Ramos (cell line): ENCODE measurements at regions not wholly inside any gene's neighbourhood (a gene's known extent, or its start where the extent isn't known, plus 50 kb on each side); places are given as distances from the start of the nearest gene placed in this dataset.

Experiments used
- in situ Hi-C: fragments of 300-500 bp; cut with MboI; formaldehyde crosslinking; loops from one replicate; pipeline ENCODE4 v1.14.3; 2022; ENCODE audit warnings: low sequenced_read_pairs; ENCODE audit not compliant: unreplicated experiment

DNA sequence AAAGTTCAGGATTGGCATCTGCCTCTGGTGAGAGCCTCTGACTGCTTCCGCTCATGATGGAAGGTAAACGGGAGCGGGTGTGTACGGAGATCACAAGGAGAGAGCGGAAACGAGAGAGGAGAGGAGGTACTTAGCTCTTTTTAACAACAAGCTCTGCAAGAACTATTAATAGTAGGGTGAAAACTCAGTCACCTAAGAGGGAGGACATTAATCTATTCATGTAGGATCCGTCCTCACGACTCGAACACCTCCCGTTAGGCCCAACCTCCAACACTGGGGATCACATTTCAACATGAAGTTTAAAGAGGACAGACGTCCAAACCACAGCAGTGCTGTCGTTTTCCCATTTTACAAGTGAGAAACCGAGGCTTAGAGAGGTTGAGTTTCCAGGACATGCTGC, 173.7 kb downstream of the SLC28A3 start:
- in situ Hi-C loops: loop anchor here (25.0 kb wide), 1 partner anchor 230 kb away; no protein-coding TSS in a partner anchor

DNA sequence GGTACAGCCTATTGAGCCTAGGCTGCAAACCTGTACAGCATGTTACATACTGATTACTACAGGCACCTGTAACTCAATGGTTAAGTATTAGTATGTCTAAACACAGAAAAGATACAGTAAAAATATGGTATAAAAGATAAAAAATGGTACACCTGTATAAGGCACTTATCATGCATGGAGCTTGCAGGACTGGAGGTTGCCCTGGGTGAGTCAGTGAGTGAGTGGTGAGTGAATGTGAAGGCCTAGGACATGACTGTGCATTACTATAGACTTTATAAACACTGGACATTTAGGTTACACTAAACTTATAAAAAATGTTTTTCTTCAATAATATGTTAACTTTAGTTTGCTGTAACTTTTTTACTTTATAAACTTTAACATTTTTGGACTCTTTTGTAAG, 171.3 kb downstream of the SLC28A3 start:
- in situ Hi-C loops: loop anchor here (25.0 kb wide), 1 partner anchor 232 kb away; no protein-coding TSS in a partner anchor

DNA sequence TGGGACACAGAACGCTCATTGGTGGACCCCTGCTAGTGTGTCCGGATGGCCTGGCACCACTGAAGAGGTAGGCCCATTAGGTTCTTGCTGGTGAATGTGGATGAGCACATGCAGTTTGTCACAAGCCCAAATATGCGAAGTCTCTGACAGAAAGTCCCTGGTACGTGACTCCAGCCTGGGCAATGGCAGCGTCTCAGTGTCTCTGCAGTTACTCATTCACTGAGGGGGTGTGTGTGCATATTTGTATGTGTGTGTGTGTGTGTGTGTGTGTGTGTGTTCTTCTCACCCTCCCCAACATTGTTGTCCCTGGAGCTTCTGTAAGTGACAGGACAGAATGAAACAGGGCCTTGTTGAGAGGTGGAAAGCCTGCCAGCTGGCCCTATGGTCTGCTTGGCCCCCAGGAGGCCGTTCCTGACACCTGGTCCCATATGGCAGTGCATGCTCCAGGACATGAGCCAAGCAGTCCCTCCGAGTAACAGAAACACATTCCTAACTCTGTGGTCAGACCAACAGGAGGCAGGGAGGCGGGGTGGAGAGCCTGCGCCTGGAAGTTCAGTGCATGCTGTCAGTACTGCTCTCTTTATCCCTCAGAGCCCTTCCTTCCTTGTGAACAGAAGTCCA, 169.9 kb downstream of the SLC28A3 start:
- in situ Hi-C loops: loop anchor here (25.0 kb wide), 1 partner anchor 233 kb away; no protein-coding TSS in a partner anchor

DNA sequence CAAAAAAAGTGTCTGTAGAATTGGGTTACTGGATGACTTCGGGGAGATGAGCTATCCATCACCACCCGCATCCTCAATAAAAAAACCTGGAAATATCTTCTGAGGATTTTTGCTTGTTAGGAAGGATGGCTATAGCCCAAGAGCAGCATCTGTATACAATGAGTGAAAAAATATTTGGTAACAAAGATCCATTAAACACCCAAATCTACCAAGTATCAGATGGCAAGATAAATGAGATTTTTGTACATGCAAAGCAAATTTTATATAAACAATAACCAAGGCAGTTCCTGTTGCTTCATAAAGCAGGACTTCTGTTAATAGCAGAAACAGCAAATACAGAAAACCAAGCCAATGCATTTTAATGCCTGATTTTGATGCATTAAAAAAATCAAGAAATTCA, 166.6 kb downstream of the SLC28A3 start:
- in situ Hi-C loops: loop anchor here (25.0 kb wide), 1 partner anchor 237 kb away; no protein-coding TSS in a partner anchor

DNA sequence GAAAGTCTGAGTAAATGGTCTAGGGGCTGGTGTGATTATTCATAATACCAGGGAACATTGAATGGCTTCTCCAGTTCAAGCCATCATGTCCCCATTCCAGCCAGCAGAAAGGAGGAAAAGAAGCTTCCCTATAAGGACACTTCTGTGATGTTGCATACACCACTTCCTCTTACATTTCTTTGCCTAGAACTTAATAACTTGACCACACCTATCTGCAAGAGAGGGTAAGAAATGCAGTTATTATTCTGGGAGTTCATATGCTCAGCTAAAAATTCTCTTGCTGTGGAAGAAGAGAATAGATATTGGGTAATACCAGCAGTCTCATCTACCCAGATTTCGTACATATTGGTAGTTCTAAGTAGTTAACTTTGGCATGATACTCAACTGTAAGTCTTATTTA, 166.1 kb downstream of the SLC28A3 start:
- in situ Hi-C loops: loop anchor here (25.0 kb wide), 1 partner anchor 237 kb away; no protein-coding TSS in a partner anchor

DNA sequence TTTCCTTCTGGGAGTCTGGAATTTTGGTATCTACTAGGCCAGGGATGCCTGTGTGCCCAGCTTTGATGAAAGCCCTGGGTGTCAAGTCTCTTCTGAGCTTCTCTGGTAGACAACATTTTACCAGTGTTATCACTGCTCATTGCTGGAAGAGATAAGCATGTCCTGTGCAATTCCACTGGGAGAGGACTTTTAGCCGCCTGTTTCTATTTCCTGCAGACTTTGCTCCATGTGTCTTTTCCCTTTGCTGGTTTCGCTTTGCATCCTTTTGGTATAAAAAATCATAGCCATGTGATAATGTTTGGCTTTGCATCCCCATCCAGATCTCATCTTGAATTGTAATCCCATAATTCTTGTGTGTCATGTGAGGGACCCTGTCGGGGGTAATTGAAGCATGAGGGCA, 163.2 kb downstream of the SLC28A3 start:
- in situ Hi-C loops: no loop called here

DNA sequence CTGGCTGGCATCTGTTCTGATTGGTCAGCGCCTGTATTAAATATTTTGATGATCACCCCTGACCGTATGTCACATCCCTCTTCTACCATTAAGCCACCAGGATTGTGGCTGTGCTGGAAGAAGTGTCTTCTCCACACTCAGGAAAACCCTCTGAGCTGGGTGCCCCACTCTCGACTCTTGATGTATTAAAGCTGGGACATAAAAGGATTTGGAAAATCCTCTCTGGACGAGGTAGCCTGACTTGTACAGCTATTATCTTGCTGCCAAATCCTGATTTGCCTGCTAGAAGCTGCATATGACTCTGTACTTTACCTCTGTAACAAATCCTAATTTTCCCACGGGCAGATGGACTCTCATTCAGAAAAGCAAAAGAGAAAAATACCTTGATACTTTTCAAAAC, 161.0 kb downstream of the SLC28A3 start:
- in situ Hi-C loops: no loop called here

DNA sequence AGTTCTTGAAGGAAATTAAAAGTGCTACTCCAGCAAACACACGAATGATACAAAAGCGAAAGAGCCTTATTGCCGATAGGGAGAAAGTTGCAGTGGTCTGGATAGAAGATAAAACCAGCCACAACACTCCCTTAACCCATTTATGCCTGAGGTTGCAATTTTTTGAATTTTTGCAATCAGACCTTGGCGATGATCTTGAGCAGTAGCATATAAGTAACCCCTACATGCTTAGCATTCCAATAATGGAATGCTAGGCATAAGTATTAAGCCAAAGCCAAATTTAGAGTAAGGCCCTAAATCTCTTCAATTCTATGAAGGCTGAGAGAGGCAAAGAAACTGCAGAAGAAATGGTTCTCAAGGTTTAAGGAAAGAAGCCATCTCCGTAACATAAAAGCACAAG, 153.5 kb downstream of the SLC28A3 start:
- in situ Hi-C loops: no loop called here

DNA sequence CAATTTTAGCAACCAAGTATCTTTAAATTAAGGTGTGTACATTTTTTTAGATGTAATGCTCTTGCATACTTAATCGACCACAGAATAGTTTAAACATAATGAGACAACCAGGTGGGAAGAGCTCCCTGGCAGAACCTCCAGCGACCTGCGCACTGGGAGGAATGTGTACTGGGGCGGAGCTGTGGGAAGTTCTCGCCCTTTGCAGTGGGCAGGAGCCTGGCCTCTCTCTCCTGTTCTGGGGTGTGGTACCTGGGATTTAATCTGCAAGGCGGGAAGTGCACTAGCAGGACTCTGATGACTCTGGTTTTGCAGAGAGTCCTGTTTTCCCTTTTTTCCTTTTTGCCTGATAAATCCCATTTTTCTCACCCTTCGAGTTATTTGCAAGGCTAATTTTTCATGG, 150.7 kb downstream of the SLC28A3 start:
- in situ Hi-C loops: no loop called here

DNA sequence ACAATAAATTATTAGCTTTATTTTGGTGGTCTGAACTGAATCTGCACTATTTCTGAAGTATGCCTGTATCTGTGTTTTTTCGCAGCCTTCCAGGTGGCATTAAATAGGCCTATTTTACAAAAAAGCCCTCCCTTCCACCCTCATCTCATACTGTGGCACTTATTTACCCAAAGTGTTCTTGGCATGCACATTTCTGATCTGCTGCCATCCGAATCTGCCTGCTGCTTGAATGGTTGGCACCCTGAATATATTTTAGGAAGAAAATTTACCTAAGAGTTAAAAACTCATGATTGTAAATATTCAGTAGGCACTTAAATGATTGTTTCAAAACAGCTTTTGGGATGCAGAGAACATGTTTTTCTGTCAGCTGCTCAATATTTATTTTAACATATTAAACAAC, 150.1 kb downstream of the SLC28A3 start:
- in situ Hi-C loops: no loop called here

DNA sequence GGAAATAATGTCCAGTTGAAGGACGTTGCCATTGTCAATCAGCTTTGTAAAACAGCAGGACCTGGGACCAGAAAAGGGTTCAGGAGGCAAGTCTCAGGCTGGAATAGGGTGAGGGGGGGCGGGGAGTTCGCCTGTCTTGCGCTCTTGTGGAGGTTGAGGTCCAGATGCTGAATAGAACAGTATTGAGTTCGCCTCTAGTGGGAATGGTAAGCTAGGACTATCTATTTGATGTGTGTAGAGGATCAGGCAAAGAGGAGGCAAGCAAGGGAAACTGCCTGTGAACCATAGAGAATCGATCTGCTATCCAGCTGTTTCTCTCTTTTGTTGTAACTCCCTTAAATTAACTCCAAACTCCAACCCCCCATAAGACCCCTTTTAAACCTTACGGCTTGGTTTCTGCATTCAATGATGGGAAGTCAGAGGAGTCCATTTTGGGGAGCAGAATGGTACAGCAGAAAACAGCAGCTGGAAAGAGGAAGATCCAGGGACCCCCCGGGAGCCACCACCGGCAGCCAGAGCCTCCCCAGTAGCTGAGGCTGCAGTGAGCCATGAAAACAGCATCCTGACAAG, 133.7 kb downstream of the SLC28A3 start:
- in situ Hi-C loops: no loop called here

DNA sequence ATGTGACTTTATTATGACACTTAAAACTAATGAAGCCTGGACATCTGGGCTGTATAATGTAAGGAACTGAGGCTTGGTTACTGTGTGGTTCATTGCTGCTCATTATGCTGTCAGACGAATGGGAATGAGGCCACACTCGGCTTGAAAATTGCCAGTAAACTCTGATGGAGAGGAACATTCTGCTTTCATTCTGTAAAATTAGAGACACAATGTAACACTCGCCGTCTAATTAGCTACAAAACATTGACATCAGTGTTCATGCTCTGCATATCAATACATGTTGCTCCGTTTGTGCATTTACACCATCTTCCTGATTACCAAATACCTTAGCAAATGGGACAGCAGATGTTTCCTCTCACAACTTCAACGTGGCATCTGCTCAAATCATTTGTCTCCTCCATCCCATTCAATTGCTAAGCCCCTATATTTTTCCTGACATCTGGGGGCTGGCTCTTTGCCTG, 133.0 kb downstream of the SLC28A3 start:
- in situ Hi-C loops: no loop called here

DNA sequence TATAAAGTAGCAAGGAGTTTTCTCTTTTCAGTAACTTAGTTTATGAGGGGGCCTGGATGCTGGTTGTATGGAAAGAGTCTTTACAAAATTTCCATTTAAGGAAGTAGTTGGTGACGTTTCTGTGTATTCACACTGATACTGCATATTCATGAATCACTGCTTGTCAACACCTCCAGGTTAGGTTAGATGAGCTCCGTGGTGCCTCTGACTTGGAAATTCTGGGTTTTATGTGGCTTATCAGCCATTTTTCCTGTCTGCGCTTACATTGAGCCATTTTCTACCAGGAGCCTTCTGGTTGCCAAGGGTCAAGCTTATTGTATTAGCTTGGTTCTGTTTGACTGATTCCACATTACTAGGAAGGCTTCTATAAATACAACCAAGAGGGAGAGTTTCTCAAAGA, 128.3 kb downstream of the SLC28A3 start:
- in situ Hi-C loops: no loop called here

DNA sequence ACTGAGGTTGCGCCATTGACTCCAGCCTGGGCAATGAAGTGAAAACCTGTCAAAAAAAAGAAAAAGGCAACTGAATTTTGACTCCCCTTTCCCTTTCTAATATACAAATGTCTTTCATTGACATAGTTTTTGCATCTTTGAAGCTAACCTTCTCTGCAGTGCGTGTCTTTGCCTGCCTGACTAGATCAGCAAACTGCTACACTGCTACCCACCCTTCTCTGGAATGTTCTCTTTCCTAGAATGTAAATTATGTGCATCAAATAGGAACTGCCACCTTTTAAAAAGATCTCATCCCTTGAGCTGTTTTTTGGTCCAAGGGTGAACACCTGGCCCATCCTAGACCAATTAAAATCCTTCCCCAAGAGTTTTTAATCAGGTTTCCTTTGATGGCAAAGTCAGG, 127.6 kb downstream of the SLC28A3 start:
- in situ Hi-C loops: no loop called here

DNA sequence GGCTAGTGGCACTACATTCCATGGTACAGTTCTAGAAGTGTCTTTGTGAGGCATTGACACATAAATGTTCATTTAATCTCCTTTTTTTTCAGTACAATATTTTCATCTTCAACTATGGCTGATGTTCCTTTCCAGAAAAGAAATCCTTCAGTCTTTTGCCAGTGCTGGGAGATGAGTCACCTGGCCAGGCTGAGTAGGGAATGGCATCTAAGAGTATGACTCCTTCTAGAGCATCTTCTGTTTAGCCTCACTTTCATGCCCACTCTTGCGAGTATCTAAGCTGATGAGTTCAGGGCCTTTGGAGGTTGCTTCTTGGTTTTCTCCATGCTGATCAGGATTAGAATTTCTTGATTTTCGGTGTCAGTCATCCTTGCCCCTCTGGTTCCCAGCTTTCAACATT, 124.4 kb downstream of the SLC28A3 start:
- in situ Hi-C loops: no loop called here

DNA sequence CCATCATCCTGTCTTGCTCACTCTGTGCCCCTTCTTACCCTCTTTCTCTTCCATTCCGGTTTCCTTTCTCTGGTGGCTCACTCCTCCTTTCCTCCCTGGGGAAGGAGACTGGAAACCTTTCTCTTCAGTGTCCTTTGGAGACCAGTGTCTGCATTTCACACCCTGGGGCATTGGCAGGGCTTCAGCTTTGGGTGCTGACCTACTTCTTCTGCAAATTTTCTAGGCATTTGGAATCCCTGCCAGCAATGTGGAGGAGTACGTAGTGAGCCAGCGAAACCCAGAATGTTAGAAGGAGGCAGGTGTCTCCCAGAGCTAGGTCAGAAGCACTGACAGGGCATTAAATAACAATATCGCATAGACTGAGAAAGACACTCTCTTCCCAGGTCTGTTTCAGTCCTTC, 122.2 kb downstream of the SLC28A3 start:
- in situ Hi-C loops: no loop called here

DNA sequence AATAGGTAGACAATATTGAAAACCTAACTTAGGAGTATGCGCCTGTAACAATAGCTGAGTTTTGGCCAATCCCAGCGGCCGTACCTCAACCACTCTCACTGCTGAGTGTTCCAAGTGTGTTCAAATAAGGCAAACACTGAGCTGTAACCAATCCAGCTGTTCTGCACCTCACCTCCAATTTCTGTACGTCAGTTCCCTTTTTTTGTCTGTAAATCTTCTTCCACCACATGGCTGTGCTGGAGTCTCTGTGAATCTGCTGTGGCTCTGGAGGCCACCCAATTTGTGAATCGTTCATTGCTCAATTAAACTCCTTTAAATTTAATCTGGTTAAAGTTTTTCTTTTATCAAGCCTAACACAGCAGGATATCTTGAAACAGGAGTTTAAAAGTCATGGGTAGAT, 116.3 kb downstream of the SLC28A3 start:
- in situ Hi-C loops: no loop called here
